ENCODE measurements at regions not wholly inside any gene's neighbourhood (a gene's known extent, or its start where the extent isn't known, plus 50 kb on each side); places are given as distances from the start of the nearest gene placed in this dataset.

DNA sequence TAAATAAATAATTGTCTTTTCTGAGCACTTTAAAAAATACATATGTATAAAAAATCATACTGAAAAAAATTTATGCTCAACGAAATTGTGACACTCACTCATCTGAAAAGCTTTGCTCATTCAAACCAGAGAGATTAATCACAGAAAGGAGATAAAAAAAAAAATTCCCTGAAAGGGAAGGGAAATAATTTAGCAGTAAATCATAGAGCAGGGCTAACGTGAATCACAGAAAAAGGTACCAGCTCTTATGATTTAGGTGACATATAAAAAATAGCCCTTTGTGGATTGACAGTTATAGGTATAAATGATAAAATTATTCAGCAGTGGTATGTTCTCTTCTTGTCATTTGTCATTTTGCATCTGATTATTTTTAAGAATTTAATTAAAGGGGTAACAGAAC, 552.7 kb upstream of the TENM3 start:
- TF ChIP-seq RAD21 (IDR thresholded peaks at IDR 0.05; ENCODE audit: insufficient read depth, low read depth, low read length) (no peak), CHD1 (IDR thresholded peaks at IDR 0.05; ENCODE audit: low read depth, low read length) (no peak), YY1 (IDR thresholded peaks at IDR 0.05; ENCODE audit: low read depth, low read length) (no peak), MYC (IDR thresholded peaks at IDR 0.05; ENCODE audit: insufficient read depth, insufficient read length, insufficient replicate concordance, low read length, severe bottlenecking) (no peak), ZNF24 (IDR thresholded peaks at IDR 0.05) (no peak), ESRRA (IDR thresholded peaks at IDR 0.05; ENCODE audit: low read length) (no peak), HDAC6 (IDR thresholded peaks at IDR 0.05; ENCODE audit: unreplicated experiment) (no peak), POLR2A (IDR thresholded peaks at IDR 0.05; ENCODE audit: low read depth, low read length) (no peak)
- TF ChIP-seq, protein P1, sequence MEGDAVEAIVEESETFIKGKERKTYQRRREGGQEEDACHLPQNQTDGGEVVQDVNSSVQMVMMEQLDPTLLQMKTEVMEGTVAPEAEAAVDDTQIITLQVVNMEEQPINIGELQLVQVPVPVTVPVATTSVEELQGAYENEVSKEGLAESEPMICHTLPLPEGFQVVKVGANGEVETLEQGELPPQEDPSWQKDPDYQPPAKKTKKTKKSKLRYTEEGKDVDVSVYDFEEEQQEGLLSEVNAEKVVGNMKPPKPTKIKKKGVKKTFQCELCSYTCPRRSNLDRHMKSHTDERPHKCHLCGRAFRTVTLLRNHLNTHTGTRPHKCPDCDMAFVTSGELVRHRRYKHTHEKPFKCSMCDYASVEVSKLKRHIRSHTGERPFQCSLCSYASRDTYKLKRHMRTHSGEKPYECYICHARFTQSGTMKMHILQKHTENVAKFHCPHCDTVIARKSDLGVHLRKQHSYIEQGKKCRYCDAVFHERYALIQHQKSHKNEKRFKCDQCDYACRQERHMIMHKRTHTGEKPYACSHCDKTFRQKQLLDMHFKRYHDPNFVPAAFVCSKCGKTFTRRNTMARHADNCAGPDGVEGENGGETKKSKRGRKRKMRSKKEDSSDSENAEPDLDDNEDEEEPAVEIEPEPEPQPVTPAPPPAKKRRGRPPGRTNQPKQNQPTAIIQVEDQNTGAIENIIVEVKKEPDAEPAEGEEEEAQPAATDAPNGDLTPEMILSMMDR (IDR thresholded peaks at IDR 0.05 in 2 of 3, conservative IDR thresholded peaks at IDR 0.05 in 1 of 3; ENCODE audit: control insufficient read depth in 2 of 3, extremely low read depth in 1 of 3, insufficient read depth in 1 of 3, low read depth in 3 of 3, low read length in 3 of 3), result no peak
- TF ChIP-seq, protein P2, sequence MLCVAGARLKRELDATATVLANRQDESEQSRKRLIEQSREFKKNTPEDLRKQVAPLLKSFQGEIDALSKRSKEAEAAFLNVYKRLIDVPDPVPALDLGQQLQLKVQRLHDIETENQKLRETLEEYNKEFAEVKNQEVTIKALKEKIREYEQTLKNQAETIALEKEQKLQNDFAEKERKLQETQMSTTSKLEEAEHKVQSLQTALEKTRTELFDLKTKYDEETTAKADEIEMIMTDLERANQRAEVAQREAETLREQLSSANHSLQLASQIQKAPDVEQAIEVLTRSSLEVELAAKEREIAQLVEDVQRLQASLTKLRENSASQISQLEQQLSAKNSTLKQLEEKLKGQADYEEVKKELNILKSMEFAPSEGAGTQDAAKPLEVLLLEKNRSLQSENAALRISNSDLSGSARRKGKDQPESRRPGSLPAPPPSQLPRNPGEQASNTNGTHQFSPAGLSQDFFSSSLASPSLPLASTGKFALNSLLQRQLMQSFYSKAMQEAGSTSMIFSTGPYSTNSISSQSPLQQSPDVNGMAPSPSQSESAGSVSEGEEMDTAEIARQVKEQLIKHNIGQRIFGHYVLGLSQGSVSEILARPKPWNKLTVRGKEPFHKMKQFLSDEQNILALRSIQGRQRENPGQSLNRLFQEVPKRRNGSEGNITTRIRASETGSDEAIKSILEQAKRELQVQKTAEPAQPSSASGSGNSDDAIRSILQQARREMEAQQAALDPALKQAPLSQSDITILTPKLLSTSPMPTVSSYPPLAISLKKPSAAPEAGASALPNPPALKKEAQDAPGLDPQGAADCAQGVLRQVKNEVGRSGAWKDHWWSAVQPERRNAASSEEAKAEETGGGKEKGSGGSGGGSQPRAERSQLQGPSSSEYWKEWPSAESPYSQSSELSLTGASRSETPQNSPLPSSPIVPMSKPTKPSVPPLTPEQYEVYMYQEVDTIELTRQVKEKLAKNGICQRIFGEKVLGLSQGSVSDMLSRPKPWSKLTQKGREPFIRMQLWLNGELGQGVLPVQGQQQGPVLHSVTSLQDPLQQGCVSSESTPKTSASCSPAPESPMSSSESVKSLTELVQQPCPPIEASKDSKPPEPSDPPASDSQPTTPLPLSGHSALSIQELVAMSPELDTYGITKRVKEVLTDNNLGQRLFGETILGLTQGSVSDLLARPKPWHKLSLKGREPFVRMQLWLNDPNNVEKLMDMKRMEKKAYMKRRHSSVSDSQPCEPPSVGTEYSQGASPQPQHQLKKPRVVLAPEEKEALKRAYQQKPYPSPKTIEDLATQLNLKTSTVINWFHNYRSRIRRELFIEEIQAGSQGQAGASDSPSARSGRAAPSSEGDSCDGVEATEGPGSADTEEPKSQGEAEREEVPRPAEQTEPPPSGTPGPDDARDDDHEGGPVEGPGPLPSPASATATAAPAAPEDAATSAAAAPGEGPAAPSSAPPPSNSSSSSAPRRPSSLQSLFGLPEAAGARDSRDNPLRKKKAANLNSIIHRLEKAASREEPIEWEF (IDR thresholded peaks at IDR 0.05; ENCODE audit: insufficient replicate concordance, low read depth, low read length), result no peak
- TF ChIP-seq, protein P3, sequence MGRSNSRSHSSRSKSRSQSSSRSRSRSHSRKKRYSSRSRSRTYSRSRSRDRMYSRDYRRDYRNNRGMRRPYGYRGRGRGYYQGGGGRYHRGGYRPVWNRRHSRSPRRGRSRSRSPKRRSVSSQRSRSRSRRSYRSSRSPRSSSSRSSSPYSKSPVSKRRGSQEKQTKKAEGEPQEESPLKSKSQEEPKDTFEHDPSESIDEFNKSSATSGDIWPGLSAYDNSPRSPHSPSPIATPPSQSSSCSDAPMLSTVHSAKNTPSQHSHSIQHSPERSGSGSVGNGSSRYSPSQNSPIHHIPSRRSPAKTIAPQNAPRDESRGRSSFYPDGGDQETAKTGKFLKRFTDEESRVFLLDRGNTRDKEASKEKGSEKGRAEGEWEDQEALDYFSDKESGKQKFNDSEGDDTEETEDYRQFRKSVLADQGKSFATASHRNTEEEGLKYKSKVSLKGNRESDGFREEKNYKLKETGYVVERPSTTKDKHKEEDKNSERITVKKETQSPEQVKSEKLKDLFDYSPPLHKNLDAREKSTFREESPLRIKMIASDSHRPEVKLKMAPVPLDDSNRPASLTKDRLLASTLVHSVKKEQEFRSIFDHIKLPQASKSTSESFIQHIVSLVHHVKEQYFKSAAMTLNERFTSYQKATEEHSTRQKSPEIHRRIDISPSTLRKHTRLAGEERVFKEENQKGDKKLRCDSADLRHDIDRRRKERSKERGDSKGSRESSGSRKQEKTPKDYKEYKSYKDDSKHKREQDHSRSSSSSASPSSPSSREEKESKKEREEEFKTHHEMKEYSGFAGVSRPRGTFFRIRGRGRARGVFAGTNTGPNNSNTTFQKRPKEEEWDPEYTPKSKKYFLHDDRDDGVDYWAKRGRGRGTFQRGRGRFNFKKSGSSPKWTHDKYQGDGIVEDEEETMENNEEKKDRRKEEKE (IDR thresholded peaks at IDR 0.05), result no peak

All from GM12878 (cell line).